ENCODE measurements at regions not wholly inside any gene's neighbourhood (a gene's known extent, or its start where the extent isn't known, plus 50 kb on each side); places are given as distances from the start of the nearest gene placed in this dataset.

- Histone ChIP-seq H3K36me3 (ENCODE audit: low read depth) (no peaks in the 10 kb centered on the region), H3K4me3 (ENCODE audit: severe bottlenecking) (no peak overlapping the region), H3K4me1 (ENCODE audit: insufficient read depth, poor library complexity, severe bottlenecking) (no peaks in the 10 kb centered on the region), H3K9me3 (ENCODE audit: severe bottlenecking) (no peaks in the 10 kb centered on the region), H3K27ac (ENCODE audit: poor library complexity, severe bottlenecking) (no peak overlapping the region), H3K27me3 (ENCODE audit: insufficient read depth, poor library complexity, severe bottlenecking) (no peaks in the 10 kb centered on the region)
- DNase-seq (ENCODE audit: low spot score) = no peak
- no peak for ATAC-seq (ENCODE audit: low read depth)
- no peak for TF ChIP-seq CTCF (IDR thresholded peaks at IDR 0.05; ENCODE audit: poor library complexity, severe bottlenecking)
Observed at GRCh38 chrX:140586951-140587350, 82.1 kb upstream of the SOX3 start.

GRCh38 chrX:140580478-140580877 lies 75.6 kb upstream of the SOX3 start:
- H3K4me1 ChIP-seq (ENCODE audit: insufficient read depth, poor library complexity, severe bottlenecking) = no peaks in the 10 kb centered on the region
- no peak overlapping the region for H3K4me3 ChIP-seq (ENCODE audit: severe bottlenecking)
- no peak for TF ChIP-seq CTCF (IDR thresholded peaks at IDR 0.05; ENCODE audit: poor library complexity, severe bottlenecking)
- H3K9me3 ChIP-seq (ENCODE audit: severe bottlenecking) = no peaks in the 10 kb centered on the region
- DNase-seq (ENCODE audit: low spot score) (no peak), ATAC-seq (ENCODE audit: low read depth) (no peak)
- H3K27me3 ChIP-seq (ENCODE audit: insufficient read depth, poor library complexity, severe bottlenecking) = no peaks in the 10 kb centered on the region
- H3K36me3 ChIP-seq (ENCODE audit: low read depth) = no peaks in the 10 kb centered on the region
- H3K27ac ChIP-seq (ENCODE audit: poor library complexity, severe bottlenecking) = no peak overlapping the region

- Histone ChIP-seq H3K4me1 (ENCODE audit: insufficient read depth, poor library complexity, severe bottlenecking) (no peaks in the 10 kb centered on the region), H3K4me3 (ENCODE audit: severe bottlenecking) (no peak overlapping the region), H3K27ac (ENCODE audit: poor library complexity, severe bottlenecking) (no peak overlapping the region), H3K36me3 (ENCODE audit: low read depth) (no peaks in the 10 kb centered on the region), H3K27me3 (ENCODE audit: insufficient read depth, poor library complexity, severe bottlenecking) (no peaks in the 10 kb centered on the region), H3K9me3 (ENCODE audit: severe bottlenecking) (no peaks in the 10 kb centered on the region)
- peak; percentile 65 for TF ChIP-seq CTCF (IDR thresholded peaks at IDR 0.05; ENCODE audit: poor library complexity, severe bottlenecking)
- DNase-seq (ENCODE audit: low spot score) (no peak), ATAC-seq (ENCODE audit: low read depth) (peak; percentile 53; the same call in 1 of the 3 replicates)
Observed at GRCh38 chrX:140572724-140573123, 67.9 kb upstream of the SOX3 start.

- H3K27ac ChIP-seq (ENCODE audit: poor library complexity, severe bottlenecking) = no peak overlapping the region
- ATAC-seq (ENCODE audit: low read depth) (no peak), DNase-seq (ENCODE audit: low spot score) (no peak)
- H3K27me3 ChIP-seq (ENCODE audit: insufficient read depth, poor library complexity, severe bottlenecking) = no peaks in the 10 kb centered on the region
- no peaks in the 10 kb centered on the region for H3K9me3 ChIP-seq (ENCODE audit: severe bottlenecking)
- no peaks in the 10 kb centered on the region for H3K36me3 ChIP-seq (ENCODE audit: low read depth)
- H3K4me1 ChIP-seq (ENCODE audit: insufficient read depth, poor library complexity, severe bottlenecking) = no peaks in the 10 kb centered on the region
- no peak overlapping the region for H3K4me3 ChIP-seq (ENCODE audit: severe bottlenecking)
- no peak for TF ChIP-seq CTCF (IDR thresholded peaks at IDR 0.05; ENCODE audit: poor library complexity, severe bottlenecking)
Observed at GRCh38 chrX:140563893-140564292, 59.0 kb upstream of the SOX3 start.
